H1 (cell line): ENCODE measurements at regions not wholly inside any gene's neighbourhood (a gene's known extent, or its start where the extent isn't known, plus 50 kb on each side); places are given as distances from the start of the nearest gene placed in this dataset. TPM values are rescaled to one million over a fixed set of nuclear protein-coding genes. Genes with fewer than 3 reads are reported as not detected.

Experiments
- CBX5 ChIP-seq: fragments of 300-800, 300-1000 bp; sonication (generic); IDR thresholded peaks from 2 replicates; pipeline ENCODE4 v1.7.1; 2016; ENCODE audit warnings: antibody characterized with exemption, low read length, low read depth
- CTCF ChIP-seq, 3 experiments: IDR thresholded peaks; 1 replicate in 2 of 3; 2 replicates in 1 of 3; pipeline versions ENCODE4 v1.5.1 to v1.6.1; 2011; ENCODE audit warnings: low read length in 3 of 3, mild to moderate bottlenecking in 3 of 3, inconsistent platforms in 2 of 3, low read depth in 1 of 3, moderate library complexity in 1 of 3; ENCODE audit not compliant: insufficient read depth in 1 of 3; ENCODE audit errors: control extremely low read depth in 1 of 3
- RNF2 ChIP-seq: fragments of 200-900, 300-1000 bp; sonication (generic); IDR thresholded peaks from 2 replicates; pipeline ENCODE4 v1.7.1; 2016; ENCODE audit warnings: borderline replicate concordance, low read depth, mild to moderate bottlenecking, antibody characterized with exemption, low read length; ENCODE audit not compliant: poor library complexity, severe bottlenecking; ENCODE audit errors: missing control alignments
- SIN3A ChIP-seq, 2 experiments: IDR thresholded peaks in 1 of 2; conservative IDR thresholded peaks in 1 of 2; 2 replicates each; pipeline ENCODE4 v1.6.1; 2011 to 2012; ENCODE audit warnings: low read length in 2 of 2, improper control_type of control experiment in 1 of 2, low read depth in 1 of 2, mild to moderate bottlenecking in 1 of 2
- TBP ChIP-seq: IDR thresholded peaks from 2 replicates; pipeline ENCODE4 v1.6.1; 2011; ENCODE audit warnings: low read depth, low read length, improper control_type of control experiment
- microRNA-seq, 2 experiments: library from miRNA; unstranded; fragments of <30 nt; microRNA quantifications; one replicate each; pipeline versions ENCODE4 to v1.2.0, GENCODE V29; 2016 to 2020; ENCODE audit warnings: borderline microRNAs expressed in 2 of 2, borderline number of aligned reads in 2 of 2, borderline replicate concordance in 1 of 2
- small RNA-seq: library from polyadenylated mRNA; stranded (forward); fragments of <200 nt; extraction: miRNeasy Mini kit (QIAGEN cat#:217004); gene quantifications from one replicate; pipeline ENCODE3, GENCODE V24; 2013; ENCODE audit not compliant: insufficient read depth

GRCh38 chr12:25906651-25907340, 51.7 kb upstream of the RASSF8 start (continued):
- TF ChIP-seq CTCF (IDR thresholded peaks at IDR 0.05; ENCODE audit: control extremely low read depth in 1 of 3, insufficient read depth in 1 of 3, low read depth in 1 of 3, low read length in 3 of 3) (no peak), SIN3A (conservative IDR thresholded peaks at IDR 0.05 in 1 of 2, IDR thresholded peaks at IDR 0.05 in 1 of 2; ENCODE audit: low read depth in 1 of 2, low read length in 2 of 2) (no peak), RNF2 (no peak), TBP (no peak), CBX5 (no peak)

Small RNA genes in the stretch of these regions (microRNA-seq; reads per million reads assigned to microRNA genes)
- gene MIR4302, result 0 reads per million in 2 experiments

Small RNA genes in the stretch of these regions (small RNA-seq; reads per million reads assigned to genes)
- not detected for gene RN7SKP262
